ENCODE measurements at regions not wholly inside any gene's neighbourhood (a gene's known extent, or its start where the extent isn't known, plus 50 kb on each side); places are given as distances from the start of the nearest gene placed in this dataset.

DNA sequence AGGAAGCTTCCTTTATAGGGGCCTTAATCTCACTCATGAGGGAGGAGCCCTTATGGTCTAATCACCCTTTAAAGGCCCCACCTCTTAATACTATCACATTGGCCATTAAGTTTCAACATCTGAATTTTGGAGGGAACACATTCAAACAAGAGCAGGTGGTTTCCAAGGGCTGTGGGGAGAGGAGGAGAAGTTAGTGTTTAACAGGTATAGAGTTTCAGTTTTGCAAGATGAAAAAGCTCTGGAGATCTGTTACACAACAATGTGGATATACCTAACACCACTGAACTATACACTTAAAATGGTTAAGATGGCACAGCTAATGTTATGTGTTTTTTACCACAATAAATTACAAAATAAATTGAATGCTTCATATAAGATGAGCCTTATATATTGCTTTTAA lies 113.4 kb upstream of the DNAH14 start:
- Histone ChIP-seq H3K79me2 (ENCODE audit: control insufficient read depth, insufficient read depth, low read length) (no peaks in the 10 kb centered on the region), H3K27ac (ENCODE audit: insufficient read depth, low read length) (no peak overlapping the region), H3K27me3 (ENCODE audit: control insufficient read depth, insufficient read depth, low read length) (peaks cover 7% of the 10 kb centered on the region), H3K4me3 (replicated peaks in 1 of 4; ENCODE audit: control extremely low read depth in 1 of 4, insufficient read depth in 1 of 4, low read depth in 3 of 4, low read length in 4 of 4) (no peak overlapping the region), H3K9ac (ENCODE audit: insufficient read depth, low read length) (no peak overlapping the region), H3K9me3 (ENCODE audit: control insufficient read depth, insufficient read depth, low read depth, low read length) (no peaks in the 10 kb centered on the region), H3K4me2 (ENCODE audit: extremely low read depth, insufficient read depth, low read length) (no peak overlapping the region), H3K36me3 (ENCODE audit: control insufficient read depth, insufficient read depth, low read length) (no peaks in the 10 kb centered on the region), H4K20me1 (ENCODE audit: control insufficient read depth, extremely low read depth, insufficient read depth, low read length) (no peaks in the 10 kb centered on the region), H2AFZ (ENCODE audit: low read length) (no peak overlapping the region), H3K4me1 (ENCODE audit: control insufficient read depth, extremely low read depth, insufficient read depth, low read length) (no peaks in the 10 kb centered on the region)
- TF ChIP-seq CTCF (conservative IDR thresholded peaks at IDR 0.05 in 1 of 2, IDR thresholded peaks at IDR 0.05 in 1 of 2; ENCODE audit: low read depth in 1 of 2, low read length in 2 of 2), result no peak
- TF ChIP-seq EZH2 (IDR thresholded peaks at IDR 0.05; ENCODE audit: low read length, missing control alignments), result no peak
- DNase-seq (ENCODE audit: low read depth in 2 of 2), result no peak

DNA sequence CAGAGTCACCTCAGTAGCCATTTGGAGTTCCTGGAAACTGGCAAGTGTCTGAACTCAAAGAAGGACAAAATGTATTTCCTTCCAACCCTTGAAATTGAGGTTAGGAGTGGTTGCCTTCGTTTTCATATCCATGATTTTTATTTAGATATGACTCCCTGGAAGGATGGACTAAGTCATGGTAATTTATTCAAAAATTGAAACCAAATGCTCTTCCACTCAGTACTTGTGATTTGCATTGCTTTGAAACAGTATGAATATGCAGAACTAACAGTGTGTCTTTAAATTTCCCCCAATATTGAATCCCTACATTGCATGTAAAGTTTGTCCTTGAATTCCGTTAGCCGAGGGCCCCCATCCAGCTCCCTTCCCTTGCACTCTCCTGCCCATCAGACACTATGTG lies 112.1 kb upstream of the DNAH14 start:
- Histone ChIP-seq H3K36me3 (ENCODE audit: control insufficient read depth, insufficient read depth, low read length) (no peaks in the 10 kb centered on the region), H3K4me1 (ENCODE audit: control insufficient read depth, extremely low read depth, insufficient read depth, low read length) (no peaks in the 10 kb centered on the region), H3K4me2 (ENCODE audit: extremely low read depth, insufficient read depth, low read length) (no peak overlapping the region), H3K27me3 (ENCODE audit: control insufficient read depth, insufficient read depth, low read length) (peaks cover 7% of the 10 kb centered on the region), H3K79me2 (ENCODE audit: control insufficient read depth, insufficient read depth, low read length) (no peaks in the 10 kb centered on the region), H3K27ac (ENCODE audit: insufficient read depth, low read length) (no peak overlapping the region), H2AFZ (ENCODE audit: low read length) (no peak overlapping the region), H3K9ac (ENCODE audit: insufficient read depth, low read length) (no peak overlapping the region), H4K20me1 (ENCODE audit: control insufficient read depth, extremely low read depth, insufficient read depth, low read length) (no peaks in the 10 kb centered on the region), H3K9me3 (ENCODE audit: control insufficient read depth, insufficient read depth, low read depth, low read length) (no peaks in the 10 kb centered on the region), H3K4me3 (replicated peaks in 1 of 4; ENCODE audit: control extremely low read depth in 1 of 4, insufficient read depth in 1 of 4, low read depth in 3 of 4, low read length in 4 of 4) (no peak overlapping the region)
- DNase-seq (ENCODE audit: low read depth in 2 of 2), result no peak
- no peak for TF ChIP-seq EZH2 (IDR thresholded peaks at IDR 0.05; ENCODE audit: low read length, missing control alignments)
- TF ChIP-seq CTCF (conservative IDR thresholded peaks at IDR 0.05 in 1 of 2, IDR thresholded peaks at IDR 0.05 in 1 of 2; ENCODE audit: low read depth in 1 of 2, low read length in 2 of 2), result no peak

DNA sequence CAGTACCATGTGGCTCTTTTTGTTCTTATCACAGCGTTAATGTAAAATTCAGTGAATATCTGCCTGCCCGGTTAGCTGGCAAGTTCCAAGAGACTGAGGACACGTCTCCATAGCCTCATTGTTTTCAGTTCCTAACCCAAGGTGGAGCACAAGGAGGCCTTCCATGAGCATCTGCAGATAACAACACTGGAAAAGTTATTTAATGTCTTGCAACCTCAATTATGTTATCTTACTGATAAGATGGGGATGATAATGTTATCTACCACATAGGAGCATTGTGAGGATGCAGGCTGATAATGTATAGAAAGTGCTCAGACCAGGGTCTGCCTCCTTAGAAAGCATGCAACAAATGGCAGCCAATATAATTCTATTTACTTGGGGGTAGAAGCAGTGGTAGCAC lies 109.6 kb upstream of the DNAH14 start:
- no peak for TF ChIP-seq CTCF (conservative IDR thresholded peaks at IDR 0.05 in 1 of 2, IDR thresholded peaks at IDR 0.05 in 1 of 2; ENCODE audit: low read depth in 1 of 2, low read length in 2 of 2)
- Histone ChIP-seq H3K9ac (ENCODE audit: insufficient read depth, low read length) (no peak overlapping the region), H3K27ac (ENCODE audit: insufficient read depth, low read length) (no peak overlapping the region), H3K36me3 (ENCODE audit: control insufficient read depth, insufficient read depth, low read length) (no peaks in the 10 kb centered on the region), H3K79me2 (ENCODE audit: control insufficient read depth, insufficient read depth, low read length) (no peaks in the 10 kb centered on the region), H3K4me3 (replicated peaks in 1 of 4; ENCODE audit: control extremely low read depth in 1 of 4, insufficient read depth in 1 of 4, low read depth in 3 of 4, low read length in 4 of 4) (no peak overlapping the region), H4K20me1 (ENCODE audit: control insufficient read depth, extremely low read depth, insufficient read depth, low read length) (no peaks in the 10 kb centered on the region), H3K4me2 (ENCODE audit: extremely low read depth, insufficient read depth, low read length) (no peak overlapping the region), H2AFZ (ENCODE audit: low read length) (no peak overlapping the region), H3K4me1 (ENCODE audit: control insufficient read depth, extremely low read depth, insufficient read depth, low read length) (no peaks in the 10 kb centered on the region), H3K9me3 (ENCODE audit: control insufficient read depth, insufficient read depth, low read depth, low read length) (no peaks in the 10 kb centered on the region), H3K27me3 (ENCODE audit: control insufficient read depth, insufficient read depth, low read length) (peaks cover 7% of the 10 kb centered on the region)
- DNase-seq (ENCODE audit: low read depth in 2 of 2), result no peak

All from fibroblast of lung (primary cell).